Astrocyte (in vitro differentiated cells and primary cell): ENCODE measurements at regions not wholly inside any gene's neighbourhood (a gene's known extent, or its start where the extent isn't known, plus 50 kb on each side); places are given as distances from the start of the nearest gene placed in this dataset.

Source experiments
- DNase-seq: peaks from one replicate; pipeline ENCODE4 v3.0.0-alpha.2; 2010; ENCODE audit warnings: low read depth
- FAIRE-seq: peaks from 2 replicates; lab custom pipeline; 2011; peaks lifted over from hg19 to GRCh38; lab: Jason Lieb, UNC
- H2AFZ ChIP-seq: 2 replicates; pipeline ENCODE4 v1.6.0; 2012; ENCODE audit warnings: low read depth, low read length, inconsistent platforms
- H3K27ac ChIP-seq: 2 replicates; pipeline ENCODE4 v1.5.1; 2011; ENCODE audit warnings: low read depth, low read length, inconsistent platforms
- H3K27me3 ChIP-seq: 2 replicates; pipeline ENCODE4 v1.6.0; 2011; ENCODE audit warnings: low read length, inconsistent platforms; ENCODE audit not compliant: insufficient read depth
- H3K36me3 ChIP-seq: 2 replicates; pipeline ENCODE4 v1.5.1; 2011; ENCODE audit warnings: low read length, inconsistent platforms; ENCODE audit not compliant: insufficient read depth
- H3K4me1 ChIP-seq: 2 replicates; pipeline ENCODE4 v1.5.1; 2011; ENCODE audit warnings: low read length, inconsistent platforms; ENCODE audit not compliant: insufficient read depth
- H3K4me2 ChIP-seq: 2 replicates; pipeline ENCODE4 v1.6.0; 2012; ENCODE audit warnings: low read length, inconsistent platforms
- H3K4me3 ChIP-seq: 2 replicates; pipeline ENCODE4 v1.5.1; 2011; ENCODE audit warnings: low read depth, mild to moderate bottlenecking, low read length, inconsistent platforms; ENCODE audit not compliant: insufficient read depth
- H3K79me2 ChIP-seq: 2 replicates; pipeline ENCODE4 v1.6.0; 2012; ENCODE audit warnings: mild to moderate bottlenecking, low read length, inconsistent platforms; ENCODE audit not compliant: insufficient read depth
- H3K9ac ChIP-seq: 2 replicates; pipeline ENCODE4 v1.6.0; 2012; ENCODE audit warnings: mild to moderate bottlenecking, low read length, inconsistent platforms
- H3K9me3 ChIP-seq: 2 replicates; pipeline ENCODE4 v1.5.1; 2012; ENCODE audit warnings: low read depth, mild to moderate bottlenecking, low read length, inconsistent platforms; ENCODE audit not compliant: insufficient read depth
- H4K20me1 ChIP-seq: 2 replicates; pipeline ENCODE4 v1.6.0; 2012; ENCODE audit warnings: low read length, inconsistent platforms; ENCODE audit not compliant: insufficient read depth
- H3K27ac Mint-ChIP-seq: one replicate; pipeline ENCODE4 v1.8.0; 2021; ENCODE audit warnings: mild to moderate bottlenecking, mixed read lengths; ENCODE audit not compliant: unreplicated experiment
- H3K27me3 Mint-ChIP-seq: one replicate; pipeline ENCODE4 v1.8.0; 2021; ENCODE audit warnings: low read depth, mixed read lengths; ENCODE audit not compliant: unreplicated experiment
- H3K36me3 Mint-ChIP-seq: one replicate; pipeline ENCODE4 v1.8.0; 2021; ENCODE audit warnings: low read depth, mixed read lengths; ENCODE audit not compliant: unreplicated experiment
- H3K4me1 Mint-ChIP-seq: one replicate; pipeline ENCODE4 v1.8.0; 2021; ENCODE audit warnings: low read depth, mixed read lengths; ENCODE audit not compliant: unreplicated experiment
- H3K4me3 Mint-ChIP-seq: one replicate; pipeline ENCODE4 v1.8.0; 2021; ENCODE audit warnings: mild to moderate bottlenecking, moderate library complexity, mixed read lengths; ENCODE audit not compliant: unreplicated experiment
- H3K9me3 Mint-ChIP-seq: one replicate; pipeline ENCODE4 v1.8.0; 2021; ENCODE audit warnings: mild to moderate bottlenecking, mixed read lengths; ENCODE audit not compliant: unreplicated experiment
- EZH2 ChIP-seq: IDR thresholded peaks from 2 replicates; pipeline ENCODE4 v1.6.1; 2012; ENCODE audit warnings: mild to moderate bottlenecking, low read length, inconsistent platforms; ENCODE audit not compliant: insufficient read depth
- TF ChIP-seq, protein P1 (sequence below): IDR thresholded peaks from 2 replicates; pipeline ENCODE4 v1.5.1; 2011; ENCODE audit warnings: low read depth, mild to moderate bottlenecking, inconsistent platforms, low read length, moderate library complexity; ENCODE audit not compliant: insufficient read depth

DNA sequence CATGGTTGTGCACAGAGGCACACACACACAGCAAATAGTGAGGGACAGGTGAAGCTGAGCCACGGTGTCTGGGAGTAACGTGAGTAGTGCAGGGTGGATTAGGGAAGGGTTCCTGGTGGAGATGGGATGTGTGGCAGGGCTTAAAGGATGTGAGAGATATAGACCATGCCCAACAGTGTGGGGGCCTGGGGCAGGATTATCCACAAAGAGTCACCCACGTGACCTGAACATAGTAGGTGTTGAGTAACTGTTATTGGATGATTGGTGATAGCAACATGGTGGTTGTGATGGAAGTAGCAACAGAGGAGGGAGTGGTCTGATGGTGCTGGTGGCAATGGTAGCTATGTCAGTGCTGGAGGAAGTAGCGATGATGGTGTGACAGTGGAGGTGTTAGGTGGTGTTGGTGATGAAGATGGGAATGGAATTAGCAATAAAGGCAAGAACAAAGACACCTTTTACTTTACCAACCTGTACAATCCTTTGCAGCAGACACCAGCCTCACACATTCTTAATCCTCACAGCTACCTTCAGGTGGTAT, 135.1 kb downstream of the MRPL14 start:
- Histone ChIP-seq H3K4me1 (peaks cover 22% of the 10 kb centered on the region), H3K27me3 (peaks cover 4% of the 10 kb centered on the region), H3K27ac (no peak overlapping the region), H4K20me1 (no peaks in the 10 kb centered on the region), H3K79me2 (no peaks in the 10 kb centered on the region), H3K4me3 (no peak overlapping the region), H3K36me3 (no peaks in the 10 kb centered on the region), H2AFZ (no peak overlapping the region), H3K9me3 (no peaks in the 10 kb centered on the region), H3K9ac (no peak overlapping the region), H3K4me2 (no peak overlapping the region)
- TF ChIP-seq, protein P1, sequence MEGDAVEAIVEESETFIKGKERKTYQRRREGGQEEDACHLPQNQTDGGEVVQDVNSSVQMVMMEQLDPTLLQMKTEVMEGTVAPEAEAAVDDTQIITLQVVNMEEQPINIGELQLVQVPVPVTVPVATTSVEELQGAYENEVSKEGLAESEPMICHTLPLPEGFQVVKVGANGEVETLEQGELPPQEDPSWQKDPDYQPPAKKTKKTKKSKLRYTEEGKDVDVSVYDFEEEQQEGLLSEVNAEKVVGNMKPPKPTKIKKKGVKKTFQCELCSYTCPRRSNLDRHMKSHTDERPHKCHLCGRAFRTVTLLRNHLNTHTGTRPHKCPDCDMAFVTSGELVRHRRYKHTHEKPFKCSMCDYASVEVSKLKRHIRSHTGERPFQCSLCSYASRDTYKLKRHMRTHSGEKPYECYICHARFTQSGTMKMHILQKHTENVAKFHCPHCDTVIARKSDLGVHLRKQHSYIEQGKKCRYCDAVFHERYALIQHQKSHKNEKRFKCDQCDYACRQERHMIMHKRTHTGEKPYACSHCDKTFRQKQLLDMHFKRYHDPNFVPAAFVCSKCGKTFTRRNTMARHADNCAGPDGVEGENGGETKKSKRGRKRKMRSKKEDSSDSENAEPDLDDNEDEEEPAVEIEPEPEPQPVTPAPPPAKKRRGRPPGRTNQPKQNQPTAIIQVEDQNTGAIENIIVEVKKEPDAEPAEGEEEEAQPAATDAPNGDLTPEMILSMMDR: no peak
- TF ChIP-seq EZH2: no peak
- Mint-ChIP-seq H3K36me3 (no peaks in the 10 kb centered on the region), H3K4me1 (peaks cover 24% of the 10 kb centered on the region), H3K9me3 (peaks cover 2% of the 10 kb centered on the region), H3K4me3 (no peak overlapping the region), H3K27ac (no peak overlapping the region), H3K27me3 (peaks cover 19% of the 10 kb centered on the region)
- FAIRE-seq: no peak
- no peak for DNase-seq

DNA sequence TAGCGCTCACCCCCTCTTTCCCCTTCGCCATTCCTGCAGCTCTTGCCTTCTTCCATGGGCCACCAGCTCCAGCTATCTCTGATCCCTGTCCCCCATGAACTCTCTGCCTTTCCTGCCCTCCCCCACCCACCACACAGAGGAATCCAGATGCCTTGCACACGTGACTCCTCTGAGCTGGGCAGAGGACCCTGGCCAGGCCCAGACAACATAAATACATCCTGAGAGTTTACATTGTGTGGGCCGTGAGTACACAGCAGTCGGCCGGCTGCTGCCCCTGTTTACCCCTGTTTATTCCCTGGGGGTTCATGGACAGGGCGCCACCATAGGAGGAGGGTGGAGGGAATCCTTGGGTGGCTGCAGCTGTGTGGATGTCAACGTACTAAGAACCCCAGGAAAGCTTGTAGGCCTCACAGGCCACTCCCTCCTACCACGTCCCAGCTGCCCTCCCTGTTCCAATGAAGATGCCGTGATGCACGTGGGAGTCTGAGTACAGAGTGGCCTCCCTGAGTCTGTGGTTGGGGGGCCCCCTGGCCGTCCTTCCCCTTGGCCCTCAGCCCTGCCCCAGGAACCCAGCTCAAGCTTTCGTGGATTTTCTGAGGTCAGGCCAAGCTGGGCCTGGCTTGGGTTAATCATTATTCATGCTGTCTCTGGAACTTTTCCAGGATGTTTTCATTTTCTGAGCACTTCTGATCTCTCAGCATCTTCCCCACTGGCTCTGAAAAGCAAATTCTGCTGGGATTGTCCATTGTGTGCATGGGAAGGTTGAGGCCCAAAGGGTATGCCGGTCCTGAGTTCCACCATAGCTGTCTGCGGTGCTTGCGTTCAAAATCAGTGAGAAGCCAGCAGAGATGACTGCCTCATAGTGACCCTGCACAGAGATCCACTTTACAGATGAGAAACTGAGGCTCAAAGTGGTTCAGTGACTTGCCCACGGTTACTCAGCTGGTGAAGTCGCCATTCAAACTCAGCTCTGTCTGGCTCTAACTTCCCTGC, 136.3 kb downstream of the MRPL14 start:
- DNase-seq (peak; percentile 54), FAIRE-seq (no peak)
- Histone ChIP-seq H3K4me3 (no peak overlapping the region), H3K27ac (no peak overlapping the region), H3K9me3 (no peaks in the 10 kb centered on the region), H2AFZ (peak overlapping the region; percentile 47), H4K20me1 (no peaks in the 10 kb centered on the region), H3K4me2 (peak overlapping the region; percentile 5), H3K4me1 (peaks cover 14% of the 10 kb centered on the region), H3K27me3 (peaks cover 14% of the 10 kb centered on the region), H3K79me2 (no peaks in the 10 kb centered on the region), H3K9ac (no peak overlapping the region), H3K36me3 (no peaks in the 10 kb centered on the region)
- Mint-ChIP-seq H3K4me3 (no peak overlapping the region), H3K27ac (peak overlapping the region; percentile 53), H3K27me3 (peaks cover 32% of the 10 kb centered on the region), H3K36me3 (no peaks in the 10 kb centered on the region), H3K4me1 (peaks cover 18% of the 10 kb centered on the region), H3K9me3 (peaks cover 2% of the 10 kb centered on the region)
- TF ChIP-seq, protein P1: no peak
- TF ChIP-seq EZH2: no peak
